NCI-H2171 (cell line): ENCODE measurements at regions not wholly inside any gene's neighbourhood (a gene's known extent, or its start where the extent isn't known, plus 50 kb on each side); places are given as distances from the start of the nearest gene placed in this dataset.
"Not testable (repeated sequence)": the region's sequence is repeated elsewhere in the genome, so short reads cannot be mapped to it uniquely, and the experiment has no call there.

Experiments
- DNase-seq: peaks from one replicate; lab custom pipeline; 2025; lab: John Stamatoyannopoulos, UW

DNA sequence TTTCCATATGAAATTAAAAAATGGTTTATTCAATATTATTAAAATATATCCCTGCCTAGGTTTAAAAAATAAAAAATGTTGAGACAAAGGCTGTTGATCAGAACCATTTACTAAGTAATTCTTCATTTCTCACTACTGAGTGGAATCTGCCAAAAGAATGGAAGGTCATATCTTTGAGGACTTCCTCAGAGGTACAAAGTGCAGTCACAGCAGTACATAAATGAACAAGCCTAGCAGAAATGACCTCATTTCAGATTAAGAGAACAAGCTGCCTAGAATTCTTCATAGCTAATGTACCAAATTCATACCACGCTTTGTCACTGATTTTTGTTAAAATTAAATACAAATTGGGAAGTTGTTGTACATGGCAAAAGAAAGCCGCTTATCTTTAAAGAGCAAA is 318.9 kb upstream of the TFPI start:
- DNase-seq, result no peak

DNA sequence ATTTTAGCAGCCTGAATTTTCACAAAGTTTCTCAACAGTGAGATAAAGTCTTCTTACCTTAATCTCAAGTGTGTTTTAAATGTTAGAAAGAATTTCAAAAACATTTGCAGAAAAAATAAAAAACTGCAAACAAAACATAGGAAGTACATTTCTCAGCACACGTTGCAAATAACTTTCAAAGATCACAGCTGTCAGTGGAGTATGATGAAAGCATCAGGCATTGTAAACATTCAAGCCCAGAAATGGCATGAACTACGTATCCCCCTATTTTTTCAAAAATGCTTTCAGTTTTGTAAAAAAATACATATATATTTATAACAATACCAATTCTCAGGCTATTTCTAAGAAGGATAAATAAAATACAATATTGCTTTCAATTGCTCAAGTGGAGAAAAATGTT is 320.6 kb upstream of the TFPI start:
- no peak for DNase-seq

DNA sequence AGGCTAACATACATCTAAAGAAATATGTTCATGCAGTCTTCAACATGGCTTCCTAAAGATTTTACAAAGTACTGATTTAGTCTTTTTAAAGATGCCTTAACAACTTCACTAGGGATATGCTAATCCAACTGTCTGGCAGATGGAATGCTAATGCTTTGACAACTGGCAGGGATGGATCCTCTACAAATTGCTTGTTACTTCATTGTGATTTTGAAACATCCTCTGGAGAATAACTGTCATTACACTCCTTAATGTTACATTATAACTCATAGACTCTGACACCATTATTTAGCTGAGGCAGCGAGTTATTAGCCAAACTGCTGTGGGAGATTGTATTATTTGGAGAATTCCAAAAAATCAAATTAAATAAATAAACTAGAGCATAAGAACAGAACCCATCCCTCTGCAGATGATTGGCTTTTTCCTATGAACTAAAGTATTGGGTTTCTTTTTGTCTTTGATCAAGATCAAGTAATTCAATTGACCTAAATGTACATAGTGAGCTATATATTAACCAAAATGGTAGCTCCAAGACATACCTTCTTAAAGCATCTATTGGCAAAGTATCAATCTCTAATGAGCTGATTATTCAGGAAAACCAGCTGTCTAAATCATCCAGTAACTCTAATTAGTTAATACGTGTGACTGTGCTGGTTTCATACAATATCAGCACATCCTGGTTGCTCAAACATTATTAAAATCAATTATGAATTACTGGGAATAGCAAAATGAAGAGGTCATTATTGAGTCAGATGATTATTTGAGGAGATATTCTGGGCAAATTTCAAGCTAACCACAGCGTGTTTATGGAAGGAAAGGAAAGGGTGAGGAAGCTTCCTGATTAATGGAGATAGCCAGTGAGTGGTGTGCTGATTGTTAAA is 321.3 kb upstream of the TFPI start:
- DNase-seq, result no peak

DNA sequence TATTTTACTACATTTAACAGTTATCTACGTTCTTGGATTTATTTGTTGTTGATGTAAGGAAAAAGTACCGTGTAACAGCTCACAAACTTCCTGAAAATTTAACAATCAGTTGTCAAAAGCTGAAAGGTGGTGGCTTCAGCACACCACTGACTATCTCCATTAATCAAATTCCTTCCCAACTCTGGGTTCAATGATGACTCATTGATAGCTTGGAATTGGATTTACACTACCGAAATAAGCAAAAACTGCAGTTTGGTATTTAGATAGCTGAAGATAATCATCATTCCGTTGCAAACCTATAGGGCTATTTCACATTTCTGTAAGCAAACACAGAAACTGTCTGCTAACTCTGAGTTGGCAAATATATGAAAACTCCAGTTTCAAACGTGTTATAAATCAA is 322.3 kb upstream of the TFPI start:
- no peak for DNase-seq

DNA sequence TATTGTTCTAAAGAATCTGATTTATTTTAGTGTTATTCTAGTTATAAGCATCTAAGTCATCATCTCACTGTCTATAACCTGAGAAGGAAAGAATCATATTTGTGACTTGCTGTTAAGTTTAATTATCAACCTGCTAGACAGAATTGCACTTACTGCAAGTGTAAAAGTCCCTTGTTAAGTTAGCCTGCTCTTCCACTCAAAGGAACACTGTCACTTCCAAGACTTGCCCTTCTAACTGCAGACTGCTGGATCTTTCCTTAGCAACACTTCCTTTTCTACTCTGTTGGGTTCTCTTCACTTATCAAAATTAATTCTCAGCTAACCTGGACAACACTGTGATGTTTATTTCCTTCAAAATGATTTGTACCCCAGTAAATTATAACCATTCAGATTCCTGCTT is 323.2 kb upstream of the TFPI start:
- no peak for DNase-seq

DNA sequence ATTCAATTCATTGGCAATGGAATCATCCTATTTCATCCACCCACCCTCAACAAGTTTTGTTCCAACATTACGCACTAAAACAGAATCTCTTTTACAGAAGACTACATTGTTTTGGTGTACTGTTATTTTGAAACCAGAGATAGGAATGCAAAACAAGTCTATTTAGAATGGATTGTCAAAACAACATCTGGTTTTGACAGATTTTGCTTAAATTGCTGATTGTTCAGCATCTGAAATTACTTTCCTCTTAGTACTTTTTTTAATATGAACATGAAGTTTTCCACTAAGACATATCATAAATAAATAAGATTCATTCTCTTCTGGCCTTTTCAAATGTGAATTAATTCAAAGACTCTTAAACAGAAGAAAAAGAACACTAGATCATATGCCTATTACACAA is 323.9 kb upstream of the TFPI start:
- DNase-seq, result no peak

DNA sequence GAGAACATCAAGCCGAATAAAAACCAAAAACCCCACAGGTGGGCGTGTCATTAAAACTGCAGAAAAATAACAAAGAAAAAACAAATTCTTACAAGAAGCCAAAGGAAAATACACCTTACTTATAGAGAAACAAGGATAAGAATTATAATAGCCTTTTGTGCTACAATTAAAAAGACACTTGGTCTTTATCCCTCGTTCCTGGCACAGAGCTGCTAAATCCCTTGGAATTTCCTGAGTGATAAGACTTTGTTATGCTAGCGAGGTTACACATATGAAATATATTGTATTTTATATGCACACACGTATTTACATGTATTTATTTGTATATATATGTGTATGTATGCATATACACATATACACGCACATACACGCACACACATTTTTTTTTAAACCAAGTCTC is 325.3 kb upstream of the TFPI start:
- no peak for DNase-seq

DNA sequence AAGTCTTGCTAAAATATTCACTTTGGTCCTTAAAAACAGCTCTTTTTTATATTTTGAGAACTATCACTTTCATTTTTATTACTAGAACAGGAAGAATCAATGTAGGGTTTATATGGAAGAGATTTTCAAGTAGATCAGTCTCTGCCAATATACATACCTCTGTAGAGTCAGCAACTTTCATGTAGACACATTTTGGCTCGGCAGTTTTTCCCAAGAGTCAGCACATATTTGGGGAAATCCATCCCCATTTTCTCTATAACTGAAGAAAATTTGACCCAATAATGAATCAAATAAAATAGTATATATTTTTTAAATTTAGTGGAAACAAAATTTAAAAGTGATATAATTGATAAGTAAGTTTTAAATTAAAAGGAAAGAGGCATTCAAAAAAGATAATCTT is 329.8 kb upstream of the TFPI start:
- no peak for DNase-seq

DNA sequence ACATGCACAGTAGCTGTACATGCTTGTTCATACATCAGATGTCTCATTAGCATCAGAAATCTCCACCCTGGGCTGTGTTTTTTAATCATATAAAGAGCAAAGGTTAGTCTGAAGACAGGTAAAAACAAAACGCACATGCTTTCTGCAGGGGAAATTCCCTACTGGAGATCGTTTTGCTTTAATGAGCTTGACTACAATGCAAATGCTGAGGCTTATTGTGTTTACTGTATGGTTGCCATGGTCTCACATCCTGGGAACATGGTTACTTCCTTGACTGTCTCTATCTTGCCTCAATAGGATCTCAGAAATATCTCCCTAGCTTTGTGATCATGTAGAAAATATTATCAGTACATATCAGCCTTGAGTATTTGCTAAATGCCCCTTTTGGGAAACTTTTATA is 336.5 kb upstream of the TFPI start:
- no peak for DNase-seq

DNA sequence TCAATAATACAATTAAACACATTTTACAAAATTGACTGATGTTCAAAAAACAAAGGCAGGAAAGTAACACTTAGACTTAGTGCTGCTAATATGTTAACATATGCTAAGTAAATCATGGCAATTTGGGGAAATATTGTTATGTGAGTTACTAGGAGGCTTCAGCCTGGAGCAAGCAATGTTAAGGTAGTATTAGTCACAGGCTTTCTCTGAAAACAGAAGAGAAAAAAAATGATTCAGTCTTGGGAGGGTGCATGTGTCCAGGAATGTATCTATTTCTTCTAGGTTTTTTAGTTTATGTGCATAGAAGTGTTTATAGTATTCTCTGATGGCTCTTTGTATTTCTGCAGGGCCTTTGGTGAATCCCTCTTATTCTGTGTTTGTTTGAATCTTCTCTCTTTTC is 345.8 kb upstream of the TFPI start:
- DNase-seq, result no peak

DNA sequence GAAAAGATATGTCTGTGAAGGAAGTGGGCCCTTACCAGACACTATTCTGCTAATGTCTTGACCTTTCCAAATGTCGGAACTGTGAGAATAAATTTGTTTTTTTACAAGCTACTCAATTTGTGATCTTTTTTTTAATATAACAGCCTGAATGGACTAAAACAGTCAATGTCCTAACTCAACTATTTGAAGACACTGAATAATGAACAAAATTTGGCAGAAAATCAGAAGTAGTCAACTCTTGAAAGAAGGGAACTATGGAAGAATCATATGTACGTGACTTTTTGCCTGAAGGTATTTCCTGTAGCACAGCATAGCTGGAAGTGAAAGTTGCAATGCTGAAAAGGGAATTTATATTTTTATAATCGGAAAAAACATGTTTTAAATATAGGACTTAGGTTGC is 351.8 kb upstream of the TFPI start:
- DNase-seq, result no peak

DNA sequence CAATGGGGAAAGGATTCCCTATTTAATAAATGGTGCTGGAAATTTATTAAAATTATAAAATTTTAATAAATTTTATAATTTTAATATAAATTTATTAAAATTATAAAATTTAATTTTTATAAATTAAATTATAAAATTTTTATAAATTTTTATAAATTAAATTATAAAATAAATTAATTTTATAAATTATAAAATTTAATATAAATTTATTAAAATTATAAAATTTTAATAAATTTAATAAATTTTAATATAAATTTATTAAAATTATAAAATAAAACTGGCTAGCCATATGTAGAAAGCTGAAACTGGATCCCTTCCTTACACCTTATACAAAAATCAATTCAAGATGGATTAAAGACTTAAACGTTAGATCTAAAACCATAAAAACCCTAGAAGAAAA is 356.7 kb upstream of the TFPI start:
- not testable (repeated sequence) for DNase-seq

DNA sequence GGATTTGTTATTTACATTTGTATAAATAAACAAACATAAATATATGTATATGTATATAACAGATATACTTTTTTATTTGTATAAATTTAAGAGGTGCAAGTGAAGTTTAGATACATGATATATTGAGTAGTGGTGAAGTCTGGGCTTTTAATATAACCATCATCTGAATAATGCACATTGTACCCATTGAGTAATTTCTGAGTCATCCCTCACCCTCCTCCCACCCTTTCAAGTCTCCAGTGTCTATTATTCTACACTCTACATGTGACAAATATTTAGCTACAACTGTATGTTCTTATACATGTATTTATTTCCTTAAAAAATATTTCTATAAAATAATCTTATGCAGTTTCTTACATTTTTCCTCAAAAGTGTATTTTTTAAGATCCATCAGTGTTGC is 358.7 kb upstream of the TFPI start:
- DNase-seq, result no peak

DNA sequence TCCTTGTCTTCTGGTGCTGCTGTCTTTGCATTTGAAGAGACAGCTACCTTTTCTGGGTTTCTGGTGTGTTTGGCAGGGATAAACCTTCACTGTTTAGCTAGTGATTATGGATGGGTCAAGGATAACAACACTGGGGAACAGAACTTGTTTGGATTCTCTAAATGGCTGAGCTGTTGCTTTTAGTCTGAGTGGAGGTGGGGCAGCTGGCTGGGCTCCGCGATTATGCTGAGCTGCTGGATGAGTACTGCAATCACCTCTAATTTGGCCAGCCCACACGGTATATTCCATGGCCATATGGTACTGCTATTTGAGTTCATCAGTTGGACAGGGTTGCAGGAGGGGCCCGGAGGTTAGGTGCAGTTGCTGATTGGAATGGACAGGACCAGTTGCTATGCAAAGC is 361.6 kb upstream of the TFPI start:
- no peak for DNase-seq

DNA sequence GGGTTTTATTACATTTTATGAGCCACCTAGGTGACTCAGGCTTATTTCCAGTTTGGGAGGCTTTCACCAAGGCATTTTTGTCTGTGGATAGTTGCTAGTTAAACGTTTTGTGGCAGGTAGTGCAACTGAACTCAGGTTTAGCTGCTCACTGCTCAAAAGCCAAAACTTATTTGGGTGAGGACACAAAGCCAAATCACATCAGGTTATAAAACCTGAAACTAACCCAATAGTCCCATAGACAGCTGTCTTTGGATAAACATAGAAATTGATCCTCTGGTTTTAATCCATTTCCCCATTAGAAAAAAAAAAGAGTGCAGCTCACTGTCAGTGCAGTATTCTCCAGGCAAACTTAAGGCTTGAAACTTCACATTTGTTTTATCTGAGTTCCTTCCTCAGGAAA is 362.6 kb upstream of the TFPI start:
- no peak for DNase-seq

DNA sequence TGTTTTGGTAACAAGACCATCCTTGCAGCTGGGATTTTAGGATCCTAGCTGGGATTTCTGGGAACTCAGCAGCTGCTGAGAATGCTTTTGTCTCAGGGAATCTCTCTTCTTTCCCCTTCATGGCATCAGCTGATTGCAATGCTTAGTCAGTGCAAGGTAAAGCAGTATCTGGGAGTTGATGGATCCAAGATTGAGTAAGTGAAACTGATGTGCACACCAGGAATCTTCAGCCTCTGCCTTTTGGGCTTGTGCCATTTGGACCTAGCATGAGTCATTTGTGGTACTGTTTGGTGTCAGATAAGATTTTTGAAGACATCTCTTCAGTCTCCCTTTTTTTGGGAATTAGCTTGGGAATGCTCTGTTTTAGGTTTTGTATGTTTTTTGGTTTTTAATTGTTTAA is 363.3 kb upstream of the TFPI start:
- DNase-seq, result no peak

DNA sequence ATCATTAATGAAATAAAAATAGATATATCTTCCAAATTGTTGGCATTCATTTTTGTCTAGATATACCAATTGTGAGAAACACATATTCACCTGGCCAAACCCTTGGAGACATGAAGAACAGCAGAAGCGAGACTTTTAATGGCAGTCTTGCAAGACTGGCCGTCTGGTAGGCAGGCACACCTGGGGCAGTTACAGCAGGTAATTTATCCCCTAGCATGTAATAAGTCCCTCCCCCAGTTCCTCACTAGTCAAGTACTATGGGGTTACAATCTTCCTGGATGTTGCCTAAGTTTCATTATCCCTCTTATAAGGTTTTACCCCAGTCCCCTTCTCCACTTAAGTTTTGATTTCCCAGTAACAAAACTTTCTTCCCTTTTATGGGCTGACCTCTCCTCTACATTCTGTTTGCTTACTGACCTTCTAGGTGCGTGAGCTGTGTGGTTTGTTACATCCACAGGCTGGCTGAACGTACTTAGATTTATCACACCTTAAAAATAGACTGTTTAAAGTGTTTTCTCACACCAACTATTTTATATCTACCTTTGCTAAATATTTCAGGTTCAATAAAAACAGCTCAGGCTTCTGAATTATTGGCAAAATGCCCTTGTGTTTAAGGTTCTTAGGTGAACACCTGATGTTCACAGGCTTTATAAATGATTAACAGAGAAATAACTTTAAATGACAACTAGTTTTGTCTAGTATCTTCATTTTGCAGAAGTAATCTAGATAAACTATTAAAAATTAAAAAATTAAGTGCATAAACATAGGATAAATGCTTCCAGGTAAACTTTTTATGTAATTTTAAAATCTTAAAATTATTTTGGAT is 365.0 kb upstream of the TFPI start:
- DNase-seq, result no peak

DNA sequence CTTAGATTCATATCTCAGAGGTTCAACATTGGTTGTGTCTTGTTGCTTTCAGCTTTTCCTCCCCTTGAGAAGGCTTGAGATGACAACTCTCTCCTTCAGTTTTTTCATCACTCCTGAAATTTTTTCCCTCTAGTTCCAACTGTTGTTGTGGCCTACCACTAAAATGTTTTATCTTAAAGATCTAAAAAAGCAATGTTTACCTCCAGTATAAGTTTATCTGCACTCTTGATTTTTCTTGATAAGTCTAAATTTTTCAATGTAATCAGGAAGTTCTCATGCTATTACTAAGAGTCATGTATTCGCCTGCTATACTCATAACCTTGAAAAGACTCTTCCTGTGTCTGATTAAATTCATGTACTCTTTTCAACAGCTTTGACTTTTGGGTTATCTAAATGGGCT is 366.3 kb upstream of the TFPI start:
- DNase-seq, result no peak

DNA sequence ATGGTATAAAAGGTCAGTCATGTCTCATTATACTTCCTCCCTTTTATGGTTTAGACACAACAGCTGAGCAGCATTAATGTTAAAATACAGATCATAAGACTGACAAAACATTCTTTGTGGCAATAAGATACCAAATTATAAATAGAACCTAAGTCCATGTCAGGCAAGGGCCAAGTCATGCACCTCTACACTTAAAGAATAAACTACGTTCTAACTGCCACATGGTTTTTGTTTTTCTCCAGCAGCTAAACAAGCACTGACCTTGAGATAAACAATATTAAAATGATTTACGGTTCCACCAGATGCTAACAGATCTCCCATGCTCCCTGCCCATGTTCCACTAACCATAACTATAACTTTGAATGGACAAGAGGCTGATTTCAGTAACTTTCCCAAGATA is 368.6 kb upstream of the TFPI start:
- DNase-seq, result no peak

DNA sequence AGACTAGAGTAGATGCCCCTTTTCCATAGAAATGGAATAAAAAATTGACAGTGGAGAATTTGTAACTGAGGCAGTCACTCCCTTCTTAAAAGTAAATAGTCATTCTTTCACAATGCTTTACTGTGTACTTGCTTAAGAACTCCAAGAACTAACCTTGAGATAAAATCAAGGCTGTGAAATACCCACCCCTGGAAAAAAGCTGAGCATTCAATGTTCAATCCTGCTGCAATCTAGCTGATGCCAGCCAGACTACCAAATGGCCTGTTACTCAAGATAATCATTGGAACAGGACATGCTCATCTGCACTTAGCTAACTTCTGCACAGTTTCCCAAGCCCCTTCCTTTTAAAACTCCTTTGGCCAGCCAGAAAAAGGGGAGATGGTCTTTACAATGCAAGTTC is 367.4 kb upstream of the GULP1 start:
- no peak for DNase-seq

DNA sequence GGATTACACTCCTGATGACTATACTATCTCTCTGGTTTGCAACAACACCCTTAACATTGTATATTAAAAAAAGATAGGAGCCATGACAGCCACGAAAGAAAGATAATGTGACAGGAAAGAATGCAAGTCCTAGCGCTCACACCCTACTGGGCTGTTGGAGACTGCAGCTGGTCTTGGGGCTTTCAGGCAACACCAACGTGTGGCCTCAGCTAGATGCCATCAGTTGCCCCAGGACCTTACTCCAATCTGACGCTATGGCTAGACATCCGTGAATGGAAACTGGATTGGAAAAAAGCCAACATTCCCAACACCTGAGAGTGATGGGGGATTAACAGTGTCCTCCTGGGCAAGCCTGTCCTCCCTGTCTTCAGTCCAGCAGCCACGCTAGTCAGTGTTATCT is 357.4 kb upstream of the GULP1 start:
- DNase-seq, result no peak

DNA sequence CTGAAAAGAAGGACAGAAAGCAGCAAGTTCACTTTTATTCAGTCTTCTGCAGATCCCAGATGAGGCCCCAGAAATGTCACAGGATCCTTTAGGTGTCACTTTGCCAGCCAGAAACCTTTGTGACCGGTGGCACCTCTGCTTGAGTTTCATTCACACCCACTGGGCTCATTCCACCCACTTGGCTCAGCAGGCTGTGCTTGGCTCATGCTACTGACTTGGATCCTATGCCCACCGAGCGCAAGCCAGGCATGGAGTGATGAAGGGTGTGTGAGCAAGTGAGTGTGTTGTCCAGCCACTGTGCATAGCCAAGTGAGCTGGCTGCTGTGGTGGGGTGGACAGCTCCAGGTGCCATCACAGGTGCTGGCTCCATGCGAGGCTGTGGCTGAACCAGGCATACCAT is 357.0 kb upstream of the GULP1 start:
- no peak for DNase-seq

DNA sequence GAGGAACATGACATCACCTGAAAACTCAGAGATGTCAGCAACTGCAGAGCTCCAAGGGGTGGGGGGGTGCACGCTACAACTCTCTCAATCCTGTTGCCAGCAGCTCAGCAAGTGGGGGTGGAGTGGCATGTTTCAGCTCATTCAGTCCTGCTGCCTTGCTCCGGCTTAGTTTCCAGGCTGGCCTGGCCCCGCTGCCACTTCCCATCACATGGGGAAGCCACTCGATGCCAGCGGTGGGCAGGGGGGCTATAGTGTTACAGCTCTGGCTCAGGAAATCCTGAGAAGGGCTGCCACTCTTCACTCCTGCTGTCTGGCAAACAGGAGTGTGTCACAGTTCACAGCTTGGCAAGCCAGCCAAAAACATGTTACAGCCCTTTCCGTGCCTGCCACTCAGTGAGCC is 356.5 kb upstream of the GULP1 start:
- DNase-seq, result no peak

DNA sequence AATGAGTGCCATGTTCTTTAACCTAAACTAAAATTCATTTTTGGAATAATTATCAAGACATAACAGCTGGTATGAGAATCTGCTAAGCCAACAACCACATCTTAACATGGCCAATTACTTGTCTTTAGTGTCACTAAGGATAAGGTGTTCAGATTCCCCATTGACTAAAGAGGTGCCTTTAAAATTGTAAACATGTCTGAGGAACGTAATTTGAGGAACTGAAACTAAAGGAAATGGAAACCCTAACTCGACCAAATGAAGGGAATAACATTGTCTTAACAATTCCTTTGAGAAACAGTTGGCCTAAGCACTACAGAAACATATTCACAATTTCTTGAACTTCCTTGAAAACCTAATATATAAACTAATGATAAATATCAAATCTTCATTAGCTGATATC is 355.4 kb upstream of the GULP1 start:
- DNase-seq, result no peak
